ENCODE measurements at regions not wholly inside any gene's neighbourhood (a gene's known extent, or its start where the extent isn't known, plus 50 kb on each side); places are given as distances from the start of the nearest gene placed in this dataset.

DNA sequence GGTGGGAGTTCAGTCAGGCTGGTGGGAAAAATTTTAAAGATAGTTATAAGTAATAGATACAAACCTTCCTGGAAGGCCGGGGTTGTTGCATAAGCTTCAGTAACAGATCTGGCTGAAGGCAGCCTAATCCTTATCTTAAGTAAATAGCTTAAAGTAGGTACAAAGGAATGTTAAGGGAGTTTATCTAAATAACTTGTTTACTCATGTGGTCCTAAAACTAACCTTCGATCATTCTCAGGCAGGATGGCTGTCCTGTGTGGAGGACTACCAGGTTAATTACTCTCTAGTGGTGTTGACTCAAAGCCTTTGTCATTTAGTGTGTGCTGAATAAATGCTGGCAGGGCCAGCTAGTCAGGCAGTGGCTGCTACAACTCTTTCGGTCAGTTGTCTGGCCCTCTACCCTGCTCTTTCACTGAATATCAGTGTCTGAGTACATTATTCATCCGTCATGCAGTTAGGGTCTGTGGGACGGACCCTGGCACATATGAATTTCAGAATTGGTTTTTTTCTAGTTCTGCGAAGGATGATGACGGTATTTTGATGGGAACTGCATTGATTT, 131.6 kb upstream of the TAB2 start:
- DNase-seq: no peak

- DNase-seq: no peak
Measured at GRCh38 chr6:149186873-149187272, 130.6 kb upstream of the TAB2 start.

DNA sequence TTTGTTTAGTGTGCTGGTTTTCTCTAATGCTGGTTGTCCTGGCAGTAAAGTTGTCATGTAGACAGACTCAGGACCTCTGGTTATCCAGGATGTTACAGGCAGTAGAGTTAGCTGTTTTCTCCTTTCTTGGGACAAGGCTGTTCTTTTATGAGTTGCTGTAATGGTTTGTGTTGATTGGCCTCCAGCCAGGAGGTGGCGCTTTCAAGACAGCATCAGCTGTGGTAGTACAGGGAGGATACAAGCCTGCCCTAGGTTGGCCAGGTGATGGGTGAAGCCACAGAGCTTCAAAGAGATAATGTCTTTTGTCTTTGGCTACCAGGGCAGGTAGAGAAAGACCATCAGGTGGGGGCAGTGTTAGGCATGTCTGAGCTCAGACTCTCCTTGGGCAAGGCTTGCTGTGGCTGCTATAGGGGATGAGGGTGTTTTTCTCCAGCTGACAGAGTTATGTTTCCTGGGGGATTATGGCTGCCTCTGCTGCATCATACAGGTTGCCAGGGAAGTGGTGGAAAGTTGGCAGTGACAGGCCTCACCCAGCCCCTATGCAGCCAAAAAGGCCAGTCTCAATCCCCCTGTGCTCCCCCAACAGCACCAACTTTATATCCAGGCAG, 127.2 kb upstream of the TAB2 start:
- DNase-seq: no peak

DNA sequence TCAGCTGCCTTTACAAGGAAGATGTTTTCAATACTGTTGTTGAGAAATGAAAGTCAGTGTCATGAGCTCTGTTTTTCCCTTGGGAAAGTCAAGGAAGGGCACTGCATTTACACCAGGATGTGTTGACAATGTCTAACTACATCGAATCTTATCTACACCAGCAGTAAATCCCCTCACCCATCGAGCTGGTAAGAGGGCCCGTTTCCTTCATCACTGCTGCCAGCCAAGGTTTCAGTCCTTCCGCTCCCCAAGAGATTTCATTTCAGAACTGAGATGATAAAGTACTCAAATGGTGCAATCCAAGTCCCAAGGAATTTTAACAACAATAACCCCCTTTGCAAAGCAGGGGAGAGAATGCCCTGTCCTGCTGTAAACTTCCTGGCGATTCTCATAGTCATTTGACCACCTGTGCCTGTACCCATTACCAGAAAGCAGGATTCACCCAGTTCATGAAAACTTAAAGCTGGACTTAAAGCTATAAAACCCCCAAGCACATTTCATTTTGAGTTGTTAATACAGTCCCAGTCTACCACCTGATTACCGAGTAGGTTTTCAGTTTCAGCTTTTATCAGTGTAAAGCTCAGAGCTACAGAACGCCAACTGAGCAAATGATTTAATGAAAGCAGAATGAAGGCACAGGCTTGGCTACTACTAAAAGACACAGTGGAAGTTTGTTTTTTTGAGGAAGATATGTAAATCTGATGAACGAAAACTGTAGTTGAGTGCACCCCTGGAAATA, 122.5 kb upstream of the TAB2 start:
- DNase-seq: no peak

DNA sequence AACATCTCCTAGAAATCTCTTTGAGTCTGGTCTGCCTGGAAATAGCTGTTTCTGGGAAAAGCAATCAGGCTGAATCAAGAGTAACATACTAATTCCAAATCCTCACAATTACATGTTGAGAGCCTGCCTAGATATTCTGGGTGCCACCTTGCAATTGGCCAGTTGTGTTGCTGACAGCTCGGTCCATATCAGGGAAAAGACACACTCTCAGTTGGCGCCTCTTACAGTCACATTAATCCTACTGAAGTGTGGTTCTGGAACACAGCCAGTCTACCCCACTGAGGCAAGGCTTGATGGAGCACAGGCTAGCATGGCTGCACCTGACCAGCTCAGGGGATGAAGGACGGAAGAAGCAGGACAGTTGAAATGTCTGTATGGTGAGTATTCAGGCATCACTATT, 121.4 kb upstream of the TAB2 start:
- no peak for DNase-seq

GRCh38 chr6:149197482-149197881, 120.0 kb upstream of the TAB2 start:
- DNase-seq: no peak

DNA sequence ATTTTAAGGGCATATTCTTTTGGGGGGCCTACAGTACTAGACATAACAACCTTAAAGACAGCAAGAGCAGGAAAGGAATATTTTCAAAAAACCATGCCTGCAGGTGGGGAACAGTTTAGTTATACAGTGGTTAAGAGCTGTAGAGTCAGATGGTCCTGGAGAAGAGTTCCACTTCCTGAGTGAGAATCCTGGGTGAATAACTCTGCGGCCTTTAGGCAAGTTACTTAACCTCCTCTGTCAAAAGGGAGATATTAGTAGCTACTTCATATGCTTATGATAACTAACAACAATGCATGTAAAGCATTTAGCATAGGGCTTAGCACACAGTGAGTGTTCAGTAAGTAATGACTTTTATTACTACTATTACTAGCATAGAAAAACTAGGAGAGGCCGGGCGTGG, 119.2 kb upstream of the TAB2 start:
- DNase-seq: no peak

- DNase-seq: no peak
Measured at GRCh38 chr6:149200282-149200945, 117.1 kb upstream of the TAB2 start.

GRCh38 chr6:149201068-149201655, 116.3 kb upstream of the TAB2 start:
- DNase-seq: no peak

DNA sequence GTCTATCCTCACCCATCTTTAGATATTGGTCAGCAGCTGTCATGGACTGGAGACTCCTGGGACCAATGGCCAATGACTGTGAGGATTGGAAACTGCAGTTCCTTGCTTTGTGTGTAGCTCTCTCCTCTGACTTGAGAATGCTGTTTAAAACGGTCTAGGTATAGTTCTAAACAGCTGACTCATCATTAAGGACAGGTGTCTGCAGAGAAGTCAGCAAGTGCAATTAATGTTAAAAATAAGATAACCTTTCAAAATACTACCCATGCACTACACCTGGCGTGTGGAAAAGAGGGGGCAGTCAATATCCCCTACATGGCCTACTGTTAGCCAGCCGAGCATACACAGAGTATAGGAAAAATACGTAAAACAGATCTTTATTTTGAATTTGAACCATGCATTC, 115.4 kb upstream of the TAB2 start:
- no peak for DNase-seq

- DNase-seq: no peak
Measured at GRCh38 chr6:149202952-149203351, 114.6 kb upstream of the TAB2 start.

GRCh38 chr6:149203509-149203908, 114.0 kb upstream of the TAB2 start:
- no peak for DNase-seq

GRCh38 chr6:149208134-149208601, 109.3 kb upstream of the TAB2 start:
- no peak for DNase-seq

DNA sequence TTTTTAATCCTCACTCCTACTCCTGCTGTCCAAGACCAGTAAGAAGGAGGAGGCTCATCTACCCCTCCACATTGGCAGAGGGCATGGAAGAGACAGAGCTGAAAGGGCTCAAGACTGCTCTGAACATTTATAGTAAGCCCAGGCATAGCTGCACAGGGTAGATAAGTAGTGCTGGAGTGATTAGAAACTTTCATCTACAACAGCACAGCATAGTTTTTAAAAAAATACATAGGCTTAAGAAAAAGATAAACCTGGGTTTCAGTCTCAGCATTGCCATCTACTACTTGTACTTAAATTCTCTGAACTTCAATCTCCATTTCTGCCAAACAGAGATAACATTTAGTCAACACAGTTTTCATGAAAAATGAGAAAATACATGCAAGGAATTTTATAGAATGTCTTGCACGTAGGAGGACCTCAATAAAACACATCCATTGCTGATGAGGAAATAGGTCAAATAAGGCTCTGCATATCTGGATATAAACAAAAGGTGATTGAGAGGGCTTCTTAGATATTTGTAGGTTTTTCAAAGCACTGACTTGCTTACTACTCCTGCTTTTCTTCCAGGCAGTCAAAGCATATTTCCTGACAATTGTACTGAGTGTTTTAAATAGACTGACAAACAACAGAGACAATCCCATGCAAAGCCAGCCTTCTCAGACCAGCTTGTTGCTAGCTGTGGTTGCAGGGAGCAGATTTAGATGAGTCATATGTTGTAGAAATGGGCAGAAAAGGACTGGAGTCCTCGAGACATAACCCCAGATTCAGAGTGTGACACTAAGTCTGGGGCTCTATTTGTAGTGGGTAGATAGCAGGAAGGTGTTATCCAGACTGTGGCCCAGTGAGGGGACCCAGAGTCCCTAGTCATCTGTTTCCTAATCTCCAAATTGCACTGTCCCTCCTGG, 107.4 kb upstream of the TAB2 start:
- DNase-seq: no peak

DNA sequence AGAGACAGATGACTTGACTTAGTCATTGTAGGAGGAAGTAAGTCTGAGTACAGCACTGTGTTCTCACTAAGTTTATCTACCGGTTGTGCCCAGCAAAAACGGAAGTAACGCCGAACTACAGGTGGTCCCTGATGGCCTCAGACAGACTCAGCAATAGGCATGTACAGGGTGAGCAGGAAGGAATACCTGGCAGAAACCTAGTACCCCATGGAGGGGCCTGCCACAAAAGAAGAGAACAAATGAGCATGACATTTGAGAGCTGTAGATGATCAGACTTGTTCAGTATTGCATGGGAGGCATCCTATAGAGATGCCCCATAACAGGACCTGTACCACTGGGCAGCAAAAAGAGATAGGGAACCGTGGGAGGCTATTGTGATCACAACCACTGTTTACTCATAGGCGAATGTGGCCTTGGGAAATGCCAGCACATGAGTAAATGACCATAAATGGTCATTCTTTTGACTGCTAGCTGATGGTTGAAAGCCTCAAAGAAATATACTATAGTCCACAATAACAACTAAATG, 106.4 kb upstream of the TAB2 start:
- no peak for DNase-seq

DNA sequence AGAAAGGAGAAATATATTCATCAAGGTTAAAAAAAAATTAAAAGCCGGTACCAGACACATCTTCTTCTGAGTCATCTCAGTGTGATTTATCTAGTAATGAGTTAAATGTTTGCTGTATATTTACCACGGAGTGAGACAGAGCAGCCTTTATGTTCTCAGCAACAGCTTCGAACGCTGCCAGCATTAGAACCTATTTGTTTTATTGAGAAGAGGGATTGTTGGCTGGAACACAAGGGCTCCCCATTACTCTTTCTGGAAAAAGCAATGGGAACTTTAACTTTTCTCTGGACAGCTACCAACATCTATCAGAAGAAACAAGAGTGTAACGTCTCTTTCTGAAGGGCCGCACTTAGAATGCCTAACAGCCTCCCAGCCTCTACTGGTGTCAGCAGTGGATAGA, 105.3 kb upstream of the TAB2 start:
- DNase-seq: no peak

GRCh38 chr6:149212892-149213801, 104.4 kb upstream of the TAB2 start:
- DNase-seq: no peak

- DNase-seq: no peak
Measured at GRCh38 chr6:149213829-149214228, 103.7 kb upstream of the TAB2 start.

- no peak for DNase-seq
Measured at GRCh38 chr6:149216459-149216858, 101.1 kb upstream of the TAB2 start.

DNA sequence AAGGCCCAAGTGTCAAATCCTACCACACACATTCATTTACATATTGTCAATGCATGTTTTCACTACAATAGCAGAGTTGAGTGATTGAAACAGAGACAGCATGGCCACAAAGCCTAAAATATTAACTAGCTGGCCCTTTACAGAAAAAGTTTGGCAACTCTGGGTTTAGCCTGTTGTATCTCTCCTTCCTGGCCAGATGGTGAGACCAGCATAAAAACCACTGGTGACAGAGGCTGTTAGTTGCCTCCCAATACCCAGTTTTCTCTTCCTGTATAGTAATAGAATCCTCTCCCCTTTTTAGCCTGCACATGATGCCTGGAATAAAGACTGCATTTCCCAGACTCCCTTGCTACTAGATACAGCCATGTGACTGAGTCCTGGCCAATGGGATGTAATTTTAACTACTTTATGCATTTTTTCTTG, 100.0 kb upstream of the TAB2 start:
- no peak for DNase-seq

GRCh38 chr6:149218471-149218870, 99.0 kb upstream of the TAB2 start:
- DNase-seq: no peak
